ENCODE measurements at regions not wholly inside any gene's neighbourhood (a gene's known extent, or its start where the extent isn't known, plus 50 kb on each side); places are given as distances from the start of the nearest gene placed in this dataset.

- H3K27ac ChIP-seq: no peak overlapping the region
- no peaks in the 10 kb centered on the region for H3K4me1 ChIP-seq (ENCODE audit: insufficient read depth)
- no peaks in the 10 kb centered on the region for H3K9me3 ChIP-seq
- no peak overlapping the region for H3K4me3 ChIP-seq
- 59 to 68% (median 63%) methylated on average over 4 of the region's 4 CpGs for WGBS, 3 donors
- intact Hi-C loops (cut with DNase I): no loop called here
- H3K36me3 ChIP-seq: no peaks in the 10 kb centered on the region
- DNase-seq: no peak
- no peak for TF ChIP-seq POLR2A (IDR thresholded peaks at IDR 0.05)
- TF ChIP-seq CTCF (IDR thresholded peaks at IDR 0.05): no peak
- TF ChIP-seq EP300 (IDR thresholded peaks at IDR 0.05): no peak
- H3K27me3 ChIP-seq: no peaks in the 10 kb centered on the region
Observed at GRCh38 chr21:25422610-25423608, 184.4 kb downstream of the MRPL39 start.

- no peaks in the 10 kb centered on the region for H3K27me3 ChIP-seq
- WGBS, 3 donors: 28 to 31% (median 28%) methylated on average over 6 of the region's 6 CpGs
- no peak overlapping the region for H3K4me3 ChIP-seq
- H3K27ac ChIP-seq: no peak overlapping the region
- H3K36me3 ChIP-seq: no peaks in the 10 kb centered on the region
- intact Hi-C loops (cut with DNase I): no loop called here
- no peaks in the 10 kb centered on the region for H3K9me3 ChIP-seq
- TF ChIP-seq POLR2A (IDR thresholded peaks at IDR 0.05): no peak
- no peak for TF ChIP-seq EP300 (IDR thresholded peaks at IDR 0.05)
- no peak for TF ChIP-seq CTCF (IDR thresholded peaks at IDR 0.05)
- no peaks in the 10 kb centered on the region for H3K4me1 ChIP-seq (ENCODE audit: insufficient read depth)
- DNase-seq: no peak
Observed at GRCh38 chr21:25421321-25422028, 185.8 kb downstream of the MRPL39 start.

GRCh38 chr21:25420831-25421230, 186.4 kb downstream of the MRPL39 start:
- H3K36me3 ChIP-seq: no peaks in the 10 kb centered on the region
- no peak for DNase-seq
- TF ChIP-seq EP300 (IDR thresholded peaks at IDR 0.05) (no peak), CTCF (IDR thresholded peaks at IDR 0.05) (no peak)
- intact Hi-C loops (cut with DNase I): no loop called here
- no peaks in the 10 kb centered on the region for H3K4me1 ChIP-seq (ENCODE audit: insufficient read depth)
- H3K9me3 ChIP-seq: no peaks in the 10 kb centered on the region
- WGBS, 3 donors: 74 to 78% (median 76%) methylated on average over 4 of the region's 4 CpGs
- no peaks in the 10 kb centered on the region for H3K27me3 ChIP-seq
- H3K4me3 ChIP-seq: no peak overlapping the region
- no peak overlapping the region for H3K27ac ChIP-seq

GRCh38 chr21:25416669-25417068, 190.6 kb downstream of the MRPL39 start:
- no peak overlapping the region for H3K4me3 ChIP-seq
- H3K27me3 ChIP-seq: no peaks in the 10 kb centered on the region
- intact Hi-C loops (cut with DNase I): no loop called here
- no peak for DNase-seq
- TF ChIP-seq EP300 (IDR thresholded peaks at IDR 0.05) (no peak), POLR2A (IDR thresholded peaks at IDR 0.05) (no peak), CTCF (IDR thresholded peaks at IDR 0.05) (no peak)
- 65 to 74% (median 67%) methylated on average over 2 of the region's 2 CpGs for whole genome bisulfite sequencing, 3 donors
- H3K27ac ChIP-seq: no peak overlapping the region
- no peaks in the 10 kb centered on the region for H3K36me3 ChIP-seq
- H3K4me1 ChIP-seq (ENCODE audit: insufficient read depth): no peaks in the 10 kb centered on the region
- H3K9me3 ChIP-seq: no peaks in the 10 kb centered on the region
